H9 (cell line): ENCODE measurements at regions not wholly inside any gene's neighbourhood (a gene's known extent, or its start where the extent isn't known, plus 50 kb on each side); places are given as distances from the start of the nearest gene placed in this dataset.

Experiments used
- DNase-seq: peaks from one replicate; pipeline ENCODE4 v3.0.0-alpha.2; 2017
- H2AFZ ChIP-seq: one replicate; pipeline ENCODE4 v1.6.1; 2013; ENCODE audit warnings: mild to moderate bottlenecking, low read length, control low read depth, moderate library complexity
- H2AK5ac ChIP-seq: 2 replicates; pipeline ENCODE4 v1.6.1; 2013; ENCODE audit warnings: low read length, control low read depth, mixed read lengths; ENCODE audit not compliant: insufficient read length
- H2BK120ac ChIP-seq: one replicate; pipeline ENCODE4 v1.6.1; 2013; ENCODE audit warnings: low read depth, mild to moderate bottlenecking, low read length, control low read depth, inconsistent platforms; ENCODE audit not compliant: poor library complexity, severe bottlenecking
- H2BK12ac ChIP-seq: 2 replicates; pipeline ENCODE4 v1.6.1; 2013; ENCODE audit warnings: low read length, control low read depth, mixed read lengths, low read depth; ENCODE audit not compliant: insufficient read length
- H2BK15ac ChIP-seq: 2 replicates; pipeline ENCODE4 v1.6.1; 2013; ENCODE audit warnings: low read depth, low read length, control low read depth
- H2BK20ac ChIP-seq: one replicate; pipeline ENCODE4 v1.6.1; 2013; ENCODE audit warnings: low read depth, mild to moderate bottlenecking, low read length, control low read depth, inconsistent platforms; ENCODE audit not compliant: poor library complexity, severe bottlenecking
- H2BK5ac ChIP-seq: 2 replicates; pipeline ENCODE4 v1.6.1; 2013; ENCODE audit warnings: low read length, control low read depth, mixed read lengths; ENCODE audit not compliant: insufficient read length
- H3K14ac ChIP-seq: 2 replicates; pipeline ENCODE4 v1.6.1; 2013; ENCODE audit warnings: low read length, control low read depth; ENCODE audit not compliant: insufficient read depth
- H3K18ac ChIP-seq: 2 replicates; pipeline ENCODE4 v1.6.1; 2013; ENCODE audit warnings: low read depth, mild to moderate bottlenecking, mixed read lengths, low read length, control low read depth; ENCODE audit not compliant: insufficient read length
- H3K23ac ChIP-seq: 2 replicates; pipeline ENCODE4 v1.6.1; 2013; ENCODE audit warnings: low read length, control low read depth, mixed read lengths, low read depth; ENCODE audit not compliant: insufficient read length
- H3K23me2 ChIP-seq: 2 replicates; pipeline ENCODE4 v1.6.1; 2013; ENCODE audit warnings: low read depth, mild to moderate bottlenecking, mixed read lengths, low read length, control low read depth; ENCODE audit not compliant: insufficient read length, poor library complexity, severe bottlenecking
- H3K27ac ChIP-seq: 2 replicates; pipeline ENCODE4 v1.5.1; 2013; ENCODE audit warnings: low read length, control low read depth, mixed read lengths, low read depth; ENCODE audit not compliant: insufficient read length
- H3K27me3 ChIP-seq: 2 replicates; pipeline ENCODE4 v1.6.1; 2013; ENCODE audit warnings: low read length, control low read depth, inconsistent platforms; ENCODE audit not compliant: insufficient read depth
- H3K4ac ChIP-seq: 2 replicates; pipeline ENCODE4 v1.6.1; 2013; ENCODE audit warnings: low read depth, mild to moderate bottlenecking, control low read depth, inconsistent platforms, low read length, moderate library complexity
- H3K4me1 ChIP-seq: 2 replicates; pipeline ENCODE4 v1.6.1; 2013; ENCODE audit warnings: low read length, control low read depth, inconsistent platforms; ENCODE audit not compliant: insufficient read depth
- H3K4me2 ChIP-seq: 2 replicates; pipeline ENCODE4 v1.6.1; 2013; ENCODE audit warnings: low read length, control low read depth, mixed read lengths; ENCODE audit not compliant: insufficient read length, insufficient read depth
- H3K56ac ChIP-seq: 2 replicates; pipeline ENCODE4 v1.6.1; 2013; ENCODE audit warnings: low read depth, mild to moderate bottlenecking, mixed read lengths, low read length, control low read depth; ENCODE audit not compliant: insufficient read length
- H3K79me1 ChIP-seq: 2 replicates; pipeline ENCODE4 v1.6.1; 2013; ENCODE audit warnings: low read depth, mild to moderate bottlenecking, moderate library complexity, low read length, control low read depth, inconsistent platforms; ENCODE audit not compliant: insufficient read depth, poor library complexity, severe bottlenecking
- H3K79me2 ChIP-seq: 2 replicates; pipeline ENCODE4 v1.6.1; 2013; ENCODE audit warnings: low read length, control low read depth, inconsistent platforms; ENCODE audit not compliant: insufficient read depth
- H3K9ac ChIP-seq: 2 replicates; pipeline ENCODE4 v1.6.1; 2013; ENCODE audit warnings: low read length, control low read depth, mixed read lengths; ENCODE audit not compliant: insufficient read length; ENCODE audit errors: extremely low read depth
- H3K9me3 ChIP-seq: one replicate; pipeline ENCODE4 v1.6.1; 2013; ENCODE audit warnings: low read depth, low read length, inconsistent platforms; ENCODE audit not compliant: control insufficient read depth
- H3T11ph ChIP-seq: one replicate; pipeline ENCODE4 v1.6.1; 2013; ENCODE audit warnings: mild to moderate bottlenecking, low read length, control low read depth, inconsistent platforms
- H4K20me1 ChIP-seq: one replicate; pipeline ENCODE4 v1.6.1; 2013; ENCODE audit not compliant: control insufficient read depth, insufficient read length, insufficient read depth
- H4K5ac ChIP-seq: 2 replicates; pipeline ENCODE4 v1.6.1; 2013; ENCODE audit warnings: low read depth, mild to moderate bottlenecking, mixed read lengths, low read length, control low read depth; ENCODE audit not compliant: insufficient read length
- H4K8ac ChIP-seq: replicated peaks from 2 replicates; pipeline ENCODE4 v1.6.1; 2013; ENCODE audit warnings: low read length, control low read depth, mixed read lengths, low read depth; ENCODE audit not compliant: insufficient read length
- H4K91ac ChIP-seq: 2 replicates; pipeline ENCODE4 v1.6.1; 2013; ENCODE audit warnings: low read depth, mild to moderate bottlenecking, moderate library complexity, mixed read lengths, low read length, control low read depth; ENCODE audit not compliant: insufficient read length
- H3K27ac Mint-ChIP-seq, 3 experiments: 2 replicates in 2 of 3; 3 replicates in 1 of 3; pipeline ENCODE4 v1.8.0; 2020 to 2021; ENCODE audit warnings: mixed read lengths in 3 of 3, mild to moderate bottlenecking in 1 of 3, moderate library complexity in 1 of 3
- H3K27me3 Mint-ChIP-seq: 2 replicates; pipeline ENCODE4 v1.8.0; 2021; ENCODE audit warnings: low read depth, mild to moderate bottlenecking, moderate library complexity, mixed read lengths
- H3K36me3 Mint-ChIP-seq, 3 experiments: 2 replicates in 2 of 3; 3 replicates in 1 of 3; pipeline ENCODE4 v1.8.0; 2020 to 2021; ENCODE audit warnings: low read depth in 3 of 3, mixed read lengths in 3 of 3; ENCODE audit not compliant: insufficient read depth in 1 of 3
- H3K4me1 Mint-ChIP-seq, 2 experiments: 2 replicates each; pipeline ENCODE4 v1.8.0; 2020; ENCODE audit warnings: mixed read lengths in 2 of 2
- H3K4me3 Mint-ChIP-seq, 2 experiments: 2 replicates in 1 of 2; 3 replicates in 1 of 2; pipeline ENCODE4 v1.8.0; 2020 to 2021; ENCODE audit warnings: mild to moderate bottlenecking in 2 of 2, mixed read lengths in 2 of 2, moderate library complexity in 1 of 2
- H3K9me3 Mint-ChIP-seq, 2 experiments: 2 replicates in 1 of 2; 3 replicates in 1 of 2; pipeline ENCODE4 v1.8.0; 2020; ENCODE audit warnings: mild to moderate bottlenecking in 2 of 2, mixed read lengths in 2 of 2, moderate library complexity in 1 of 2
- WGBS: extraction: QIAGEN DNeasy Blood & Tissue Kit; methylation state at CpG from one replicate; pipeline ENCODE4 v1.1.7; 2013; ENCODE audit warnings: missing lambda C conversion rate, low lambda C conversion rate, mixed read lengths; ENCODE audit not compliant: insufficient read length; ENCODE audit errors: extremely low coverage; 5-methylcytosine and 5-hydroxymethylcytosine counted together
- TF ChIP-seq, protein P1 (sequence below): fragments of 200-600 bp; sonication (generic); conservative IDR thresholded peaks from 3 replicates; pipeline ENCODE4 v1.8.0; 2021; ENCODE audit warnings: antibody characterized with exemption, mild to moderate bottlenecking

DNA sequence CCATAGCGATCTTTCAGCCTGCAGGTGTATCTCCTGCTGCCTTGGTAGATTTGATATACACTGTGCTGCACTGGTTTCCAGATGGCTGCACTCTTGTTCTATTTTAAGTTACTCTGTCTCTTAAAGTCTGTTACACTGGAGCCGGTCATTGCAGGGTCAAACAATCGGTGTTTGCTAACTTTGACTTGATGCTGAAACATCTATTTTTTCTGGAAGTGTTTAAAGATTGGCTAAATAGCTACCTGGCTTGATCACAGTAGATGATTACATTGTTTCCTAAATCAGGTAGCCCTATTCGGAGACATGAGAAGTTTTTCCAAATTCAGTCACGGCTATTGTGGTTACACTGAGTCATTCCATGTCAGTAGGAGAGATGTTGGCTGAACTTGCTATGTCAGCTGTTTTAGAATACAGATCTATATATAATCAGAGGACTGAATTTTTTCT, 574.8 kb downstream of the ETV1 start:
- Histone ChIP-seq H3K4me1 (no peaks in the 10 kb centered on the region), H4K8ac (no peak overlapping the region), H2BK120ac (no peak overlapping the region), H2BK12ac (no peak overlapping the region), H3K4me2 (no peak overlapping the region), H3K9ac (no peak overlapping the region), H2BK15ac (no peak overlapping the region), H3T11ph (no peak overlapping the region), H2BK5ac (no peak overlapping the region), H2BK20ac (no peak overlapping the region), H3K56ac (no peak overlapping the region), H3K27me3 (no peaks in the 10 kb centered on the region), H3K79me1 (no peaks in the 10 kb centered on the region), H4K20me1 (no peaks in the 10 kb centered on the region), H3K27ac (no peak overlapping the region), H2AK5ac (no peak overlapping the region), H3K79me2 (no peaks in the 10 kb centered on the region), H3K23ac (no peak overlapping the region), H3K23me2 (no peaks in the 10 kb centered on the region), H3K4ac (no peak overlapping the region), H4K91ac (no peak overlapping the region), H2AFZ (no peak overlapping the region), H3K9me3 (no peaks in the 10 kb centered on the region), H3K14ac (no peak overlapping the region), H3K18ac (no peak overlapping the region), H4K5ac (no peak overlapping the region)
- Mint-ChIP-seq H3K27me3 (no peaks in the 10 kb centered on the region), H3K36me3 (peaks cover 2 to 11% (median 7%) of the 10 kb centered on the region in 3 experiments; a peak in 5 of 7 replicates), H3K27ac (no peak overlapping the region), H3K9me3 (peaks cover 2 to 5% of the 10 kb centered on the region in 2 experiments; a peak in 2 of 5 replicates), H3K4me1 (no peaks in the 10 kb centered on the region), H3K4me3 (no peak overlapping the region)
- TF ChIP-seq, protein P1, sequence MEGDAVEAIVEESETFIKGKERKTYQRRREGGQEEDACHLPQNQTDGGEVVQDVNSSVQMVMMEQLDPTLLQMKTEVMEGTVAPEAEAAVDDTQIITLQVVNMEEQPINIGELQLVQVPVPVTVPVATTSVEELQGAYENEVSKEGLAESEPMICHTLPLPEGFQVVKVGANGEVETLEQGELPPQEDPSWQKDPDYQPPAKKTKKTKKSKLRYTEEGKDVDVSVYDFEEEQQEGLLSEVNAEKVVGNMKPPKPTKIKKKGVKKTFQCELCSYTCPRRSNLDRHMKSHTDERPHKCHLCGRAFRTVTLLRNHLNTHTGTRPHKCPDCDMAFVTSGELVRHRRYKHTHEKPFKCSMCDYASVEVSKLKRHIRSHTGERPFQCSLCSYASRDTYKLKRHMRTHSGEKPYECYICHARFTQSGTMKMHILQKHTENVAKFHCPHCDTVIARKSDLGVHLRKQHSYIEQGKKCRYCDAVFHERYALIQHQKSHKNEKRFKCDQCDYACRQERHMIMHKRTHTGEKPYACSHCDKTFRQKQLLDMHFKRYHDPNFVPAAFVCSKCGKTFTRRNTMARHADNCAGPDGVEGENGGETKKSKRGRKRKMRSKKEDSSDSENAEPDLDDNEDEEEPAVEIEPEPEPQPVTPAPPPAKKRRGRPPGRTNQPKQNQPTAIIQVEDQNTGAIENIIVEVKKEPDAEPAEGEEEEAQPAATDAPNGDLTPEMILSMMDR: no peak
- no CpG with 5 or more reads among the region's 5 CpGs for WGBS
- no peak for DNase-seq
